ENCODE measurements at regions not wholly inside any gene's neighbourhood (a gene's known extent, or its start where the extent isn't known, plus 50 kb on each side); places are given as distances from the start of the nearest gene placed in this dataset.

GRCh38 chr1:55352080-55352810 is 137.1 kb upstream of the USP24 start:
- TF ChIP-seq CTCF (conservative IDR thresholded peaks at IDR 0.05; ENCODE audit: low read depth, low read length) (no peak), EZH2phosphoT487 (IDR thresholded peaks at IDR 0.05; ENCODE audit: borderline replicate concordance, low read length) (no peak), EZH2 (IDR thresholded peaks at IDR 0.05; ENCODE audit: low read length, unreplicated experiment) (no peak)
